ENCODE measurements at regions not wholly inside any gene's neighbourhood (a gene's known extent, or its start where the extent isn't known, plus 50 kb on each side); places are given as distances from the start of the nearest gene placed in this dataset.
"Not testable (repeated sequence)": the region's sequence is repeated elsewhere in the genome, so short reads cannot be mapped to it uniquely, and the experiment has no call there.

DNA sequence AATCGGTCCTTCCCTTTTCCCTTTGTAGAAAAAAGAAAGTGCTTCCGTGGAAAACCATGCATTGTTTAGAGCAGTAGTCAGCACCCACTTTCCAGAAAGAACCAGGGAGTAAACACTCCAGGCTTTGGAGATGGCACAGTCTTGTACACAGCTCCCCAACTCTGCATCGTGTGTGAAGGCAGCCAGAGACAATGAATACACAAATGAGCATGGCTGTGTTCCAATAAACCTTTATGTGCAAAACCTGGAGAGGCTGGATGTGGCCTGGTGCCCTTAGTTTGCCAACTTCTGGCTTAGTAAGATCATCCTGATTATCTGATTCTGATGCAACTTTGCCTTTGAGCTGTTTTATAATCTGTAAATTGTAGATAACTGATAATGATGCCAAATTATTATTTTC, 463.4 kb upstream of the TMEM132C start:
- H3K27ac ChIP-seq: no peak overlapping the region
- no peak for DNase-seq

DNA sequence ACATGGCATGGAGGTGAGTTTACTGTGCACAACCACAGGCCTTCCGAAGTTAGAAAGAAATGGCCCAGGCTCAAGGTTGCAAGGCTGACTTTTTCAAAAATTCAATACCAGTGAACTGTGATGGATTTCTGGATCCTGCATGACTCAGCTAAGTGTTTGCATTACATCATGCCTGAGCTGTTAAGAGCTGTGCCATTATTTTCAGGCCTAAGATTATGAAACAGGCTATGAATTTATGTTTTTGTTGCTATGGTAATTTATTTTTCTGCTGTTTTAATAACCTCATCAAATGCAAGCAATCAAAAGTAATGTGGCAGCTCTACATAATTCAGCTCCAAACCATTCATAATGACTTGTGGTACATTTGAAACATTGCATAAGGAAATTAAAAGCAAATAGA, 457.7 kb upstream of the TMEM132C start:
- peak overlapping the region; percentile 6; the same call in 1 of the 2 replicates for H3K4me3 ChIP-seq
- peak overlapping the region; percentile 96 for H3K27ac ChIP-seq
- no peaks in the 10 kb centered on the region for H3K27me3 ChIP-seq
- H3K9me3 ChIP-seq (replicated peaks): no peaks in the 10 kb centered on the region
- peaks cover 40% of the 10 kb centered on the region for H3K4me1 ChIP-seq
- peak; percentile 35 to 67 for DNase-seq
- H3K36me3 ChIP-seq: no peaks in the 10 kb centered on the region

More for the DNA sequence above, 463.4 kb upstream of the TMEM132C start:
- no peak overlapping the region for H3K4me3 ChIP-seq
- no peaks in the 10 kb centered on the region for H3K9me3 ChIP-seq (replicated peaks)
- no peaks in the 10 kb centered on the region for H3K36me3 ChIP-seq
- no peaks in the 10 kb centered on the region for H3K27me3 ChIP-seq
- peaks cover 4% of the 10 kb centered on the region for H3K4me1 ChIP-seq

DNA sequence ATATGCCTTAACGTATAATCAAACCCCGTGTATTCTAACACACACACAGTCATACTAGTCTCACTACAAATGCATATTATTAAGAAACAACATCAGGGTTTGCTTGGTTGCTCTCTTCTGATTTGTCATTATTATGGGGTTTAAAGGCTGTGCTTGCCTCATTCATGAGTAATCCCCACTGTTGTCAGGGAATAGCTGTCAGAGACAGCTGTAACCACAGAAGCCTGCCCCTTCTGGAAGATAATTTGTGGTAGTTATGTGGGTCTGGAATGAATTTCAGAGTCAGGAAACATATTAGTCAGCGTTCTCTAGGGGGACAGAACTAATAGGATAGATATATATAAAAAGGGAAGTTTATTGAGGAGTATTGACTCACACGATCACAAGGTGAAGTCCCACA, 456.9 kb upstream of the TMEM132C start:
- Histone ChIP-seq H3K27ac (peak overlapping the region; percentile 96), H3K9me3 (replicated peaks) (no peaks in the 10 kb centered on the region), H3K4me3 (peak overlapping the region; percentile 6; the same call in 1 of the 2 replicates), H3K36me3 (no peaks in the 10 kb centered on the region), H3K27me3 (no peaks in the 10 kb centered on the region), H3K4me1 (peaks cover 40% of the 10 kb centered on the region)
- DNase-seq: peak; percentile 78 to 91

DNA sequence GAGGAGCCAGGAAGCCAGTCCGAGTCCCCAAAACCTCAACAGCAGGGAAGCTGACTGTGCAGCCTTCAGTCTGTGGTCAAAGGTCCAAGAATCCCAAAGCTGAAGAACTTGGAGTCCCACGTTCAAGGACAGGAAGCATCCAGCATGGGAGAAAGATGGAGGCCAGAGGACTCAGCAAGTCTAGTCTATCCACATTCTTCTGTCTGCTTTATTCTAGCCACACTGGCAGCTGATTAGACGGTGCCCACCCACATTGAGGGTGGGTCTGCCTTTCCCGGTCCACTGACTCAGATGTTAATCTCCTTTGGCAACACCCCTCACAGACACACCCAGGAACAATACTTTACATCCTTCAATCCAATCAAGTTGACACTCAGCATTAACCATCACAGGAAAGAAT, 456.5 kb upstream of the TMEM132C start:
- not testable (repeated sequence) for H3K4me3 ChIP-seq
- H3K27ac ChIP-seq: peak overlapping the region; percentile 96

DNA sequence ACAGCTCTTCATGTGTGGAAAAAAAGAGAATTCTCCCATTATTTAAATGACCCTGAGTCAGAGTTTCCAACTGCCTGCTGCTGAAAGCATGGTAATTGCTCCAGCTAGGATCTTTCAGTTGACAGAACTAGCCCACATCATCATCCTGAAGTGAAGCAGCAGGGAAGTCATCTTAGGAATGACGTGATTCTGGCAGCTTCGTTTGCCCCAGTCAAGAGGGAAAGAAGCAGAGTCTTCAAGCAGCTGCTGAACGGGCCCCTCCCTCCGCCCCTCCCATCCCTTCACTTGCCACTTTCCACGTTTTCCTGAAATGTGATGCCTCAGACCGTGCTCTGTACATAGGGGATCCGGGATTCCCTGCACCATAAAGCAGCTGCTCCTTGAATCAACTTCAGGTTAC, 455.0 kb upstream of the TMEM132C start:
- peak; percentile 81 to 91 for DNase-seq
- Histone ChIP-seq H3K27ac (peak overlapping the region; percentile 96), H3K9me3 (replicated peaks) (no peaks in the 10 kb centered on the region)

More for the DNA sequence above, 456.5 kb upstream of the TMEM132C start:
- H3K4me1 ChIP-seq: peaks cover 40% of the 10 kb centered on the region
- peak; percentile 61 for DNase-seq
- H3K9me3 ChIP-seq (replicated peaks); H3K27me3 ChIP-seq; H3K36me3 ChIP-seq: not testable (repeated sequence)

DNA sequence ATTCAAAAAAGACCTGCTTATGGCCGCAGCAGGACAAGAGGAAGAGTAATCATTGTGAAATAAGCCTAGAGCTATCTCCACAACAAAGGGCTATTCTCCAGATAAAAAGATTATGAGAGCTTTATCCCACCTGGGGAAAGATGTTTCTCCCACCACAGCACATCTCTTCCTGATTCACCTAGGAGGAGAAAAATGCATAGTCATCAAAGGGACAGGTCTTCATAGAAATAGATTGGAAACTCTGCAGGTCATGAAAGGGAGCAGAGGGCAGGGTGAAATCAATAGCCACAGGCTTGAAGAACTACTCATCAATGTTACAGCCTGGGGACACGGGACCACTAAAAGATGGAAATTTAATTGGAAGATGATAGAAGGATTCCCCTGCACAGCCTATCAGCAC, 453.8 kb upstream of the TMEM132C start:
- Histone ChIP-seq H3K27me3 (no peaks in the 10 kb centered on the region), H3K4me1 (peaks cover 40% of the 10 kb centered on the region), H3K27ac (no peak overlapping the region), H3K9me3 (replicated peaks) (no peaks in the 10 kb centered on the region), H3K36me3 (no peaks in the 10 kb centered on the region), H3K4me3 (no peak overlapping the region)
- no peak for DNase-seq

More for the DNA sequence above, 455.0 kb upstream of the TMEM132C start:
- Histone ChIP-seq H3K27me3 (no peaks in the 10 kb centered on the region), H3K4me3 (no peak overlapping the region), H3K36me3 (no peaks in the 10 kb centered on the region), H3K4me1 (peaks cover 40% of the 10 kb centered on the region)

DNA sequence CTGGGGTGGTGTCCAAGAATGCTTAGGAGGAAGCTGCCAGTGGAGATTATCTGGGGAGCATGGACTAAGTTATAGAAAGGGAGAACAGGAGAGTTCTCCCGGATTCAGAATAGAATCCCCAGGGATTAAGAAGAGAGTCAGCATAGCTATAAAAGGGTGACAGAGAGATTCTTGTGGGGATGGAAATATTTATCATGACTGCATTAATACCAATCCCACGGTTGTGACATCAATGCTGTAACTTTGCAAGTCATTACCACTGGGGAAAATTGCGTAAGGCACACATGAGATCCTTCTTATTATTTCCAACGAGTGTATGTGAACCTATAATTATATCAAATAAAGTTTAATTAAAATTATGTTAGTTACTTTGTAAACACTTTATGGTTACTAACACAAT, 447.9 kb upstream of the TMEM132C start:
- DNase-seq: no peak
- H3K27ac ChIP-seq: no peak overlapping the region
- H3K36me3 ChIP-seq: no peaks in the 10 kb centered on the region
- H3K4me1 ChIP-seq: no peaks in the 10 kb centered on the region
- no peak overlapping the region for H3K4me3 ChIP-seq
- no peaks in the 10 kb centered on the region for H3K27me3 ChIP-seq
- H3K9me3 ChIP-seq (replicated peaks): no peaks in the 10 kb centered on the region

DNA sequence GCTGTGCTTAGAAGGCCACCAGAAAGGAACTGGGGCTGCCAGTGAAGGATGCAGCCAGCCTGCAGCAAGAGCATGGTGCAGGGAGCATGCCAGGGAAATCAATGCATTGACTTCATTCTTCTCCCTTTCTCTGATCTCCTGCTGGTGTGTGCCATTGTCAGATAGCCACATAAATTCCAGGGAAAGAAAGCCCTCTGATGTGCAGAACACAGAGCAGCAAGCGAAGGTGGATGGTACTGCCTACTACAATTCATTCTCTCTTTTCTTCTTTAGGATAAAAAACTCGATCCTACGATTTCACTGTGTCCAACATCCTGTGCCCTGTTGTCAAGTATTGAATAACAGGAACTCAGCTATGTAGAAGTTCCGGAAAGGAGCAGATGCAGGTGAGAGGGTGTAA, 446.7 kb upstream of the TMEM132C start:
- no peaks in the 10 kb centered on the region for H3K36me3 ChIP-seq
- no peaks in the 10 kb centered on the region for H3K27me3 ChIP-seq
- DNase-seq: no peak
- H3K9me3 ChIP-seq (replicated peaks): no peaks in the 10 kb centered on the region
- no peaks in the 10 kb centered on the region for H3K4me1 ChIP-seq
- no peak overlapping the region for H3K4me3 ChIP-seq
- H3K27ac ChIP-seq: no peak overlapping the region

DNA sequence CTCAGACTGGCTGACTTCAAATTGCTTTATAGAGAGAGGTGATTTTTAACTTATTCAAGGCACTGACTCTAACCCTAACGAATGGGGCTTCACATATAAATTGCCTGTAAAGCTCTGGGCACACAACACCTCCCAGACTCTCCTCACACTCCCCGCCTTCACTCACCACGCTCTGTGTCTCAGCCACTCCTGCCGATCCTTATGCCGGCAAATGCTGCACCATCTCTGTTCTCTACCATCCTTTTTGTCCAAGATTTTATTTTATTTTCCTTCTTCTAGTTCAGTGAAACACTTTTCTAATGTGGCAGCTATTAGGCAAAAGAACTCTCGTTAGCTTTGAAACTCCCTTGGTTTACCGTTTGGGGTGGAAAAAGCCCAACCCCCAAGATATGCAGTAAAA, 446.1 kb upstream of the TMEM132C start:
- Histone ChIP-seq H3K36me3 (no peaks in the 10 kb centered on the region), H3K27ac (no peak overlapping the region), H3K27me3 (no peaks in the 10 kb centered on the region), H3K4me3 (no peak overlapping the region), H3K9me3 (replicated peaks) (no peaks in the 10 kb centered on the region), H3K4me1 (no peaks in the 10 kb centered on the region)
- DNase-seq: no peak

DNA sequence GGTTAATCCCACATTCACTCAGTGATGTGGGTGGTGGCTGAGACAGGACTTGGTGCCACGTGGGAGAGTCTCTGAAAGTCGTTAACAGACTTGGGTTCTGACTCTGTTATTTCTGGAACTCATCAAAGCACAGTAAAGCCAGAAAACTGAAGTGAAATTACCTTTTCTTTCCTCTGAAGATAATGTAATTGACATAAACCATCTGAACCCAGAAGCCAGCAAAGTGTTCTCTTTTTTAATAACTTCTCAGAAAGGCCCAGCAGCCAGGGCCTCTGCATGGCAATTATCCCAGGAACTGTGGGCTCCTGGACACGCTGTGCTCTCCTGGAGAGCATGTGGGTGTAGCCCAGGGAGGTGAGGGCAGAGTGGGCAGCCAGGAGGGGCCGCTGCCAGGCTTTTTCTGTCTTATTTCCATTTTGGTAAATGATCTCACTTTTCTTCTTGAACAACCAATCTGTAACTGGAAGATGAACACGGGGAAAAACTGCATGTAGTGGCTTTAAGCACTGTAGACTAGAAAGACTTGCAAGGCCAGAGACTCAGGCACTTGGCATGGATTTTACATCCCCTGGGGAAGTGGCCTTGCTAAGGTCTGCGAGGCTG, 444.1 kb upstream of the TMEM132C start:
- Histone ChIP-seq H3K4me3 (no peak overlapping the region), H3K4me1 (no peaks in the 10 kb centered on the region), H3K36me3 (no peaks in the 10 kb centered on the region), H3K27ac (no peak overlapping the region), H3K9me3 (replicated peaks) (no peaks in the 10 kb centered on the region), H3K27me3 (no peaks in the 10 kb centered on the region)
- no peak for DNase-seq

DNA sequence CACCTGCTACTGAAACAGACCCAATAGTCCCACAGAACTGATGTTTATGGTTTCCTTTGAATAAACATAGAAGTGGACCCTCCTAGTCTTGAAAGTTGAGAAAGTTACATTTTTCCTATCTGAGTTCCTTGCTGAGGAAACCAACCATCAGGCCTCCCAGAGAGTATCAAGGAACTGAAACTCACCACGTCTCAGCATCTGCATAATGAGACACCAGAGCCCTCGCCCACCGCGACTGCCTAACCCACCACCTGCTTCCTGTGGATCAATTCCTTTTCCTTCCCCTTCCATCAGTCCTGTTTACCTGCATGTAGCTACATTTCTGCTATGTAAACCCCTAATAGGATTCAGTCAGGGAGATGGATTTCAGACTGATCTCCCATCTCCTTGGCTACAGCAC, 443.2 kb upstream of the TMEM132C start:
- DNase-seq: no peak
- Histone ChIP-seq H3K4me3 (no peak overlapping the region), H3K27ac (no peak overlapping the region), H3K4me1 (no peaks in the 10 kb centered on the region; the same call in 1 of the 2 replicates), H3K27me3 (no peaks in the 10 kb centered on the region), H3K9me3 (replicated peaks) (no peaks in the 10 kb centered on the region), H3K36me3 (no peaks in the 10 kb centered on the region)

DNA sequence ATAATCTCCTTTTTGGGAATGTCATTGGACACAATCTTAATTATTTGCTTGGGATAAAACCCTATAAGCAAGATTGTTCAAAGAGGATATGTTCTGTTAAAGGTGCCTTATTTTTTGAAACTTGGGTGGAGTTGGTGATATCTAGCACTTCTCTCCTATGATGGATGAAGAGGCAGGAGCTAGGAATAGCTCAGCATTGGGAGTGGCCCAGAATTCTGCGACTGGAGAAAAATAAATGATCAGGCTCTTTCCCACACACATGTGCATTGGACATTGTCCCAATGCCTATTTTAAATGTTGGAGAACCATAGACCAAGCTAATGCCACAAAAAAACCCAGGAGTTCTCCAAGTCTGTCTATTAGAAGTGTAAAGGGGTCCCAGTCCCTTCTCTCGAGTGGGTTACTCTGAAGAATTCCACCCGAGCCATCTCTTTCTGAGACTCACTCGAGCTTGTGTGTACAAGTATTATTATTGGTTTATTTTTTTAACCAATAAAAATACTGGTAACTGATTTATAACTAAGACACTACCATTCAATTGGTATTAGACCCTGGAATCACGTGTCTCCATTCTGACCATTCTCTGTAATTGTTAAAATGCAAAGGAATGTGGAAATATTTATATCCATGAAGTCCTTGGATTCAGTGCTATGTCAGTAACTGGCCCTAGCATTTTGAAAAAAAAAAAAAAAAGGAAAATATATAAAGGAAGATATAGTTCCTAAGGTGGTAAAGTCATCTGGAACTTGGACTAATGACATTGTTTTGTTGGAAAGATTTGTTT, 437.5 kb upstream of the TMEM132C start:
- H3K4me3 ChIP-seq: no peak overlapping the region
- no peak for DNase-seq
- H3K4me1 ChIP-seq: peaks cover 19% of the 10 kb centered on the region
- H3K27ac ChIP-seq: peak overlapping the region; percentile 69
- H3K36me3 ChIP-seq: no peaks in the 10 kb centered on the region
- no peaks in the 10 kb centered on the region; the same call in 1 of the 2 replicates for H3K9me3 ChIP-seq (replicated peaks)
- H3K27me3 ChIP-seq: no peaks in the 10 kb centered on the region

DNA sequence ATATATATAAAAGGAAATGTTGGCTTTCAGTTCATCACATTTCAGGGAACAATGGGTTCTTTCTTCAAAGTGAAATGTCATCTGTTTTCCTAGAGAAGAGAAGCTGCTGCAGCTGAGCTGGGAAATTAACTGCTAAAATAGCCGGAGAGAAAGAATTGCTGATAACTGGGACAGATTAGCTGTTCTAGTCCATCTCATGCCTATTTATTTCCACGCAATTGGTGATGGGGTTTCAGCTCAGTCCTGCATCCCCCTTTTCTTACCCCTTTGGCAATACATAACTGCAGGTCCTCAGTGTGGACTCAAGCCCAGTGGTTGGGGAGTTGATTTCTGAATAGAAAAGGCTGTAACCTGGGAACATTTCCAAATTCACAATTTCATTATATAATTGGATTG, 436.9 kb upstream of the TMEM132C start:
- Histone ChIP-seq H3K9me3 (replicated peaks) (no peaks in the 10 kb centered on the region; the same call in 1 of the 2 replicates), H3K4me1 (peaks cover 19% of the 10 kb centered on the region), H3K27me3 (no peaks in the 10 kb centered on the region), H3K4me3 (no peak overlapping the region), H3K27ac (peak overlapping the region; percentile 69), H3K36me3 (no peaks in the 10 kb centered on the region)
- peak; percentile 42 to 80 for DNase-seq

DNA sequence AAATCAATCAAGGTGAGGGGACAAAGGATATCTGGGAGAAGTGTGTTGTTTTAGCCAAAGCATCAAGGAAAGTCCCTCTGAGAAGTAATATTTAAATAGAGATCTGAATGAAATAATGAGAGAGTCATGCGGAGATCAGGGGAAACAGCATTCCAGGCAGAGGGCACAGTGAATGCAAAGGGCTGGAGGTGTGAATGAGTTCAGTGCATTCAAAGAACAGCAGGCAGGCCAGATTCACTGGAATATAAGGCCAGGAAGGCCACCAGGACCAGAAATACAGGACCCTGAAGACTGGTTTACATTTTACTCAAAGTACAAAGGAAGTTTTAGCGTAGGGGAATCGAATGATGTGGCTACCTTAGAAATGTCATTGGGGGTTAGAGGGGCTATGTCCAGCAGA, 436.2 kb upstream of the TMEM132C start:
- H3K27ac ChIP-seq: peak overlapping the region; percentile 69
- H3K4me1 ChIP-seq: peaks cover 19% of the 10 kb centered on the region
- H3K36me3 ChIP-seq: no peaks in the 10 kb centered on the region
- DNase-seq: no peak
- H3K27me3 ChIP-seq: no peaks in the 10 kb centered on the region
- H3K4me3 ChIP-seq: no peak overlapping the region
- no peaks in the 10 kb centered on the region; the same call in 1 of the 2 replicates for H3K9me3 ChIP-seq (replicated peaks)

DNA sequence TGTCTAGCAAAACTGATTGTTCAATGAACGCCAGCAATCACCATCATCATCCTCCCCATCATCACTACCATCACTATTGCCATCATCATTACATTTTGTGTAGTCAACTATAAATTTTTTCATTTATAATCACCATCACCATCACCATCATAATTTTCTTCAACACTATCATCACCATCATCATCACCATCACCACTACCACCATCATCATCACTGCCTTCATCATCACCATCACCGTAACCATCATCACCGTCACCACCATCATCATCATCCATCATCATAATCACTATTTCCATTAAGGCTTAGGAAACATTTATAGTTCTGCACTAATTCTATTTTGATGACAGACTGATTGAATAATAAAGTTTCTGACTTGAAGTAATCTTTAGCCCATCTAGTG, 434.8 kb upstream of the TMEM132C start:
- peaks cover 19% of the 10 kb centered on the region for H3K4me1 ChIP-seq
- DNase-seq: no peak
- no peak overlapping the region for H3K4me3 ChIP-seq
- no peak overlapping the region for H3K27ac ChIP-seq
- no peaks in the 10 kb centered on the region for H3K27me3 ChIP-seq
- no peaks in the 10 kb centered on the region; the same call in 1 of the 2 replicates for H3K9me3 ChIP-seq (replicated peaks)
- no peaks in the 10 kb centered on the region for H3K36me3 ChIP-seq

All from SJCRH30 (cell line).